GM23338 (cell line): ENCODE measurements at regions not wholly inside any gene's neighbourhood (a gene's known extent, or its start where the extent isn't known, plus 50 kb on each side); places are given as distances from the start of the nearest gene placed in this dataset.

ENCODE experiments used
- CTCF ChIP-seq, 2 experiments: fragments of 200-600 bp in 1 of 2; sonication (generic) in 1 of 2; conservative IDR thresholded peaks; 2 replicates each; pipeline versions ENCODE4 v1.5.1 to v1.6.1; 2016 to 2017; ENCODE audit warnings: antibody characterized with exemption in 2 of 2, low read depth in 2 of 2, mild to moderate bottlenecking in 2 of 2, moderate library complexity in 1 of 2
- ETS1 ChIP-seq: IDR thresholded peaks from 2 replicates; pipeline ENCODE4 v1.6.1; 2016; ENCODE audit warnings: antibody characterized with exemption
- EZH2 ChIP-seq: fragments of 200-600 bp; sonication (generic); IDR thresholded peaks from one replicate; pipeline ENCODE4 v1.8.0; 2017; ENCODE audit warnings: antibody characterized with exemption, mild to moderate bottlenecking, low read depth; ENCODE audit not compliant: unreplicated experiment
- EZH2phosphoT487 ChIP-seq: fragments of 200-600 bp; sonication (generic); IDR thresholded peaks from one replicate; pipeline ENCODE4 v1.8.1; 2018; ENCODE audit warnings: antibody characterized with exemption; ENCODE audit not compliant: unreplicated experiment
- JUNB ChIP-seq: IDR thresholded peaks from one replicate; pipeline ENCODE4 v1.6.1; 2016; ENCODE audit warnings: antibody characterized with exemption; ENCODE audit not compliant: unreplicated experiment
- POLR2AphosphoS5 ChIP-seq: IDR thresholded peaks from 2 replicates; pipeline ENCODE4 v1.6.1; 2016; ENCODE audit warnings: antibody characterized with exemption, low read depth
- TF ChIP-seq, protein P1 (sequence below): IDR thresholded peaks from one replicate; pipeline ENCODE4 v1.6.1; 2018; ENCODE audit warnings: antibody characterized with exemption; ENCODE audit not compliant: unreplicated experiment

- TF ChIP-seq CTCF (conservative IDR thresholded peaks at IDR 0.05; ENCODE audit: low read depth in 2 of 2) (no peak), POLR2AphosphoS5 (no peak), EZH2 (no peak), EZH2phosphoT487 (no peak), ETS1 (no peak), JUNB (no peak)
- TF ChIP-seq, protein P1, sequence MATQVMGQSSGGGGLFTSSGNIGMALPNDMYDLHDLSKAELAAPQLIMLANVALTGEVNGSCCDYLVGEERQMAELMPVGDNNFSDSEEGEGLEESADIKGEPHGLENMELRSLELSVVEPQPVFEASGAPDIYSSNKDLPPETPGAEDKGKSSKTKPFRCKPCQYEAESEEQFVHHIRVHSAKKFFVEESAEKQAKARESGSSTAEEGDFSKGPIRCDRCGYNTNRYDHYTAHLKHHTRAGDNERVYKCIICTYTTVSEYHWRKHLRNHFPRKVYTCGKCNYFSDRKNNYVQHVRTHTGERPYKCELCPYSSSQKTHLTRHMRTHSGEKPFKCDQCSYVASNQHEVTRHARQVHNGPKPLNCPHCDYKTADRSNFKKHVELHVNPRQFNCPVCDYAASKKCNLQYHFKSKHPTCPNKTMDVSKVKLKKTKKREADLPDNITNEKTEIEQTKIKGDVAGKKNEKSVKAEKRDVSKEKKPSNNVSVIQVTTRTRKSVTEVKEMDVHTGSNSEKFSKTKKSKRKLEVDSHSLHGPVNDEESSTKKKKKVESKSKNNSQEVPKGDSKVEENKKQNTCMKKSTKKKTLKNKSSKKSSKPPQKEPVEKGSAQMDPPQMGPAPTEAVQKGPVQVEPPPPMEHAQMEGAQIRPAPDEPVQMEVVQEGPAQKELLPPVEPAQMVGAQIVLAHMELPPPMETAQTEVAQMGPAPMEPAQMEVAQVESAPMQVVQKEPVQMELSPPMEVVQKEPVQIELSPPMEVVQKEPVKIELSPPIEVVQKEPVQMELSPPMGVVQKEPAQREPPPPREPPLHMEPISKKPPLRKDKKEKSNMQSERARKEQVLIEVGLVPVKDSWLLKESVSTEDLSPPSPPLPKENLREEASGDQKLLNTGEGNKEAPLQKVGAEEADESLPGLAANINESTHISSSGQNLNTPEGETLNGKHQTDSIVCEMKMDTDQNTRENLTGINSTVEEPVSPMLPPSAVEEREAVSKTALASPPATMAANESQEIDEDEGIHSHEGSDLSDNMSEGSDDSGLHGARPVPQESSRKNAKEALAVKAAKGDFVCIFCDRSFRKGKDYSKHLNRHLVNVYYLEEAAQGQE = no peak
Observed at GRCh38 chr1:25021591-25022215, 91.6 kb upstream of the RUNX3 start.
